Stomach (tissue), 4 donors: ENCODE measurements at regions not wholly inside any gene's neighbourhood (a gene's known extent, or its start where the extent isn't known, plus 50 kb on each side); places are given as distances from the start of the nearest gene placed in this dataset.

Experiments
- CTCF ChIP-seq, 7 experiments: fragments of 450-650 bp in 4 of 7; fragments of 200-600 bp in 3 of 7; sonication (generic) in 3 of 7; IDR thresholded peaks; one replicate each; pipeline ENCODE4 v1.5.1; 2016 to 2019; ENCODE audit warnings: antibody characterized with exemption in 7 of 7, control low read depth in 2 of 7, mild to moderate bottlenecking in 1 of 7
- POLR2A ChIP-seq, 4 donors: fragments of 450-650 bp; IDR thresholded peaks; one replicate each; pipeline ENCODE4 v1.6.1; 2016; ENCODE audit warnings: antibody characterized with exemption in 4 of 4, control low read depth in 2 of 4, mild to moderate bottlenecking in 1 of 4, moderate library complexity in 1 of 4

- TF ChIP-seq CTCF (IDR thresholded peaks at IDR 0.05) (no peak), POLR2A (IDR thresholded peaks at IDR 0.05) (no peak)
Measured at GRCh38 chr2:215749092-215749957, 264.0 kb downstream of the MREG start.
